Calu3 (cell line): ENCODE measurements at regions not wholly inside any gene's neighbourhood (a gene's known extent, or its start where the extent isn't known, plus 50 kb on each side); places are given as distances from the start of the nearest gene placed in this dataset.

ENCODE experiments used
- BruUV-seq: library from RNA; stranded (reverse); fragments of 400-500 nt; replicated peaks from 2 replicates; lab custom pipeline; 2021; lab: Mats Ljungman, UMichigan
- CTCF ChIA-PET: fragments of 300-600 bp; sonication (Branson Sonifier 250); formaldehyde crosslinking; loops from one replicate; lab custom pipeline; 2022; ENCODE audit warnings: antibody characterized with exemption; lab: Charles Lee
- DNase-seq: peaks from one replicate; pipeline ENCODE4 v3.0.0; 2022
- H3K27ac Mint-ChIP-seq: one replicate; pipeline ENCODE4 v1.8.0; 2022; ENCODE audit warnings: mixed read lengths; ENCODE audit not compliant: unreplicated experiment
- H3K27me3 Mint-ChIP-seq: one replicate; pipeline ENCODE4 v1.8.0; 2022; ENCODE audit warnings: mixed read lengths; ENCODE audit not compliant: unreplicated experiment
- H3K36me3 Mint-ChIP-seq: one replicate; pipeline ENCODE4 v1.8.0; 2022; ENCODE audit warnings: mild to moderate bottlenecking, moderate library complexity, mixed read lengths; ENCODE audit not compliant: insufficient read depth, unreplicated experiment
- H3K4me1 Mint-ChIP-seq: one replicate; pipeline ENCODE4 v1.8.0; 2022; ENCODE audit warnings: mild to moderate bottlenecking, low read depth, mixed read lengths; ENCODE audit not compliant: unreplicated experiment
- H3K4me3 Mint-ChIP-seq: one replicate; pipeline ENCODE4 v1.8.0; 2022; ENCODE audit warnings: mild to moderate bottlenecking, low read depth, moderate library complexity, mixed read lengths; ENCODE audit not compliant: unreplicated experiment
- H3K9me3 Mint-ChIP-seq: one replicate; pipeline ENCODE4 v1.8.0; 2022; ENCODE audit warnings: low read depth, mixed read lengths; ENCODE audit not compliant: unreplicated experiment
- CTCF ChIP-seq: fragments of 200-600 bp; IDR thresholded peaks from one replicate; pipeline ENCODE4 v1.8.0; 2022; ENCODE audit warnings: antibody characterized with exemption; ENCODE audit not compliant: unreplicated experiment
- intact Hi-C: fragments of 100-400 bp; cut with micrococcal nuclease; formaldehyde crosslinking; loops from one replicate; pipeline ENCODE4 v1.10.0; 2022; ENCODE audit not compliant: unreplicated experiment

GRCh38 chr6:112563368-112563767 is 216.2 kb downstream of the RFPL4B start:
- no peaks in the 10 kb centered on the region for H3K9me3 Mint-ChIP-seq
- H3K27me3 Mint-ChIP-seq: no peaks in the 10 kb centered on the region
- intact Hi-C loops: loop anchor here (10.0 kb wide), 1 partner anchor 229 kb away; no protein-coding TSS in a partner anchor
- no peak overlapping the region for H3K4me3 Mint-ChIP-seq
- CTCF ChIA-PET: no interaction called here
- H3K36me3 Mint-ChIP-seq: no peaks in the 10 kb centered on the region
- TF ChIP-seq CTCF: no peak
- DNase-seq: no peak
- H3K4me1 Mint-ChIP-seq: peaks cover 28% of the 10 kb centered on the region
- no peak overlapping the region for H3K27ac Mint-ChIP-seq
- no TSS peak for BruUV-seq

- Mint-ChIP-seq H3K9me3 (no peaks in the 10 kb centered on the region), H3K36me3 (no peaks in the 10 kb centered on the region), H3K27ac (no peak overlapping the region), H3K4me3 (no peak overlapping the region), H3K4me1 (peaks cover 19% of the 10 kb centered on the region), H3K27me3 (no peaks in the 10 kb centered on the region)
- BruUV-seq: no TSS peak
- TF ChIP-seq CTCF: no peak
- intact Hi-C loops: loop anchor here (10.0 kb wide), 1 partner anchor 233 kb away; no protein-coding TSS in a partner anchor
- no peak for DNase-seq
- CTCF ChIA-PET: interaction anchor here (0.8 kb wide), 1 partner anchor 37 kb away, joined by 3 read pairs; no protein-coding TSS in a partner anchor
Measured at GRCh38 chr6:112568066-112568465, 220.9 kb downstream of the RFPL4B start.

- DNase-seq: no peak
- H3K4me3 Mint-ChIP-seq: no peak overlapping the region
- BruUV-seq: no TSS peak
- TF ChIP-seq CTCF: no peak
- no peak overlapping the region for H3K27ac Mint-ChIP-seq
- no peaks in the 10 kb centered on the region for H3K4me1 Mint-ChIP-seq
- intact Hi-C loops: no loop called here
- CTCF ChIA-PET: no interaction called here
- H3K9me3 Mint-ChIP-seq: no peaks in the 10 kb centered on the region
- no peaks in the 10 kb centered on the region for H3K27me3 Mint-ChIP-seq
- H3K36me3 Mint-ChIP-seq: no peaks in the 10 kb centered on the region
Measured at GRCh38 chr6:112571488-112572270, 224.5 kb downstream of the RFPL4B start.

- intact Hi-C loops: no loop called here
- no peak overlapping the region for H3K4me3 Mint-ChIP-seq
- TF ChIP-seq CTCF: no peak
- no peaks in the 10 kb centered on the region for H3K27me3 Mint-ChIP-seq
- H3K36me3 Mint-ChIP-seq: no peaks in the 10 kb centered on the region
- DNase-seq: no peak
- no peaks in the 10 kb centered on the region for H3K9me3 Mint-ChIP-seq
- CTCF ChIA-PET: no interaction called here
- BruUV-seq: no TSS peak
- no peaks in the 10 kb centered on the region for H3K4me1 Mint-ChIP-seq
- no peak overlapping the region for H3K27ac Mint-ChIP-seq
Measured at GRCh38 chr6:112574190-112574589, 227.1 kb downstream of the RFPL4B start.
